NT2/D1 (cell line): ENCODE measurements at regions not wholly inside any gene's neighbourhood (a gene's known extent, or its start where the extent isn't known, plus 50 kb on each side); places are given as distances from the start of the nearest gene placed in this dataset.

Experiments
- YY1 ChIP-seq: IDR thresholded peaks from 2 replicates; pipeline ENCODE4 v1.6.1; 2011; ENCODE audit not compliant: insufficient read length, insufficient read depth
- ZNF274 ChIP-seq: IDR thresholded peaks from 2 replicates; pipeline ENCODE4 v1.6.1; 2011; ENCODE audit warnings: mild to moderate bottlenecking, low read depth, low read length

GRCh38 chr16:13672196-13672595 is 247.8 kb upstream of the ERCC4 start:
- TF ChIP-seq ZNF274 (no peak), YY1 (no peak)
